DND-41 (cell line): ENCODE measurements at regions not wholly inside any gene's neighbourhood (a gene's known extent, or its start where the extent isn't known, plus 50 kb on each side); places are given as distances from the start of the nearest gene placed in this dataset.

Experiments used
- EZH2 ChIP-seq: IDR thresholded peaks from 3 replicates; pipeline ENCODE4 v1.6.1; 2012; ENCODE audit warnings: borderline replicate concordance, low read depth, mild to moderate bottlenecking, moderate library complexity, low read length, inconsistent platforms; ENCODE audit not compliant: severe bottlenecking
- TF ChIP-seq, protein P1 (sequence below): IDR thresholded peaks from 2 replicates; pipeline ENCODE4 v1.5.1; 2012; ENCODE audit warnings: borderline replicate concordance, low read length, moderate library complexity, mild to moderate bottlenecking; ENCODE audit not compliant: poor library complexity, severe bottlenecking; ENCODE audit errors: extremely low read depth

DNA sequence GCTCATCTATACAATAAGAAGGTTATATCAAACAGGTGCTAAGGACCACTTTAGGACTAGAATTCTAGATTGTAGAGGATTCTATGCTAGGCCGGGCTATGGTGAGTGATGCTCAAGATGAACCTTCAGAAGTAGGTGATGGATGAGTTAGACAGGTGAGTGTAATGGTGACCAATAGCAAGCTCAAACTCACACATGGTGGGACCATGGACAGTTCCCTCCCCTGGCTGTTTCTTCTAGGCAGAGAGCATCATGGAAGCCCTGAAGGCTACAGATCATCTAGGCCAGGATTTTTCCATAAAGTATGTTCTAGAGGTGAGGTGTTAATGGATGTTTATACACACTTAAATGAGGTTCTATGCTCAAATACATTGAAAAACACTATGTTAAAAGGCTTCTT lies 162.2 kb upstream of the WDR11 start:
- TF ChIP-seq, protein P1, sequence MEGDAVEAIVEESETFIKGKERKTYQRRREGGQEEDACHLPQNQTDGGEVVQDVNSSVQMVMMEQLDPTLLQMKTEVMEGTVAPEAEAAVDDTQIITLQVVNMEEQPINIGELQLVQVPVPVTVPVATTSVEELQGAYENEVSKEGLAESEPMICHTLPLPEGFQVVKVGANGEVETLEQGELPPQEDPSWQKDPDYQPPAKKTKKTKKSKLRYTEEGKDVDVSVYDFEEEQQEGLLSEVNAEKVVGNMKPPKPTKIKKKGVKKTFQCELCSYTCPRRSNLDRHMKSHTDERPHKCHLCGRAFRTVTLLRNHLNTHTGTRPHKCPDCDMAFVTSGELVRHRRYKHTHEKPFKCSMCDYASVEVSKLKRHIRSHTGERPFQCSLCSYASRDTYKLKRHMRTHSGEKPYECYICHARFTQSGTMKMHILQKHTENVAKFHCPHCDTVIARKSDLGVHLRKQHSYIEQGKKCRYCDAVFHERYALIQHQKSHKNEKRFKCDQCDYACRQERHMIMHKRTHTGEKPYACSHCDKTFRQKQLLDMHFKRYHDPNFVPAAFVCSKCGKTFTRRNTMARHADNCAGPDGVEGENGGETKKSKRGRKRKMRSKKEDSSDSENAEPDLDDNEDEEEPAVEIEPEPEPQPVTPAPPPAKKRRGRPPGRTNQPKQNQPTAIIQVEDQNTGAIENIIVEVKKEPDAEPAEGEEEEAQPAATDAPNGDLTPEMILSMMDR: no peak
- no peak for TF ChIP-seq EZH2
